NCI-H69 (cell line): ENCODE measurements at regions not wholly inside any gene's neighbourhood (a gene's known extent, or its start where the extent isn't known, plus 50 kb on each side); places are given as distances from the start of the nearest gene placed in this dataset.
"Not testable (repeated sequence)": the region's sequence is repeated elsewhere in the genome, so short reads cannot be mapped to it uniquely, and the experiment has no call there.

Experiments used
- DNase-seq: peaks from one replicate; lab custom pipeline; 2025; lab: John Stamatoyannopoulos, UW

- DNase-seq = no peak
Observed at GRCh38 chr11:19433367-19433766, 192.6 kb upstream of the E2F8 start.

GRCh38 chr11:19432370-19433061, 191.8 kb upstream of the E2F8 start:
- DNase-seq = no peak

GRCh38 chr11:19430754-19431398, 190.1 kb upstream of the E2F8 start:
- no peak for DNase-seq

- DNase-seq = no peak
Observed at GRCh38 chr11:19430346-19430745, 189.6 kb upstream of the E2F8 start.

- no peak for DNase-seq
Observed at GRCh38 chr11:19429108-19429760, 188.5 kb upstream of the E2F8 start.

- DNase-seq = no peak
Observed at GRCh38 chr11:19428206-19429002, 187.7 kb upstream of the E2F8 start.

- no peak for DNase-seq
Observed at GRCh38 chr11:19426756-19427403, 186.1 kb upstream of the E2F8 start.

- DNase-seq = no peak
Observed at GRCh38 chr11:19426011-19426755, 185.4 kb upstream of the E2F8 start.

- DNase-seq = no peak
Observed at GRCh38 chr11:19422276-19422675, 181.5 kb upstream of the E2F8 start.

GRCh38 chr11:19420868-19421533, 180.3 kb upstream of the E2F8 start:
- no peak for DNase-seq

- no peak for DNase-seq
Observed at GRCh38 chr11:19419808-19420207, 179.1 kb upstream of the E2F8 start.

GRCh38 chr11:19419021-19419750, 178.4 kb upstream of the E2F8 start:
- DNase-seq = no peak

- no peak for DNase-seq
Observed at GRCh38 chr11:19418221-19418620, 177.5 kb upstream of the E2F8 start.

- DNase-seq = not testable (repeated sequence)
Observed at GRCh38 chr11:19412070-19412469, 171.3 kb upstream of the E2F8 start.

GRCh38 chr11:19410032-19410431, 169.3 kb upstream of the E2F8 start:
- DNase-seq = no peak

GRCh38 chr11:19409307-19409706, 168.6 kb upstream of the E2F8 start:
- DNase-seq = no peak

GRCh38 chr11:19407677-19408270, 167.0 kb upstream of the E2F8 start:
- DNase-seq = no peak

GRCh38 chr11:19405966-19406365, 165.2 kb upstream of the E2F8 start:
- no peak for DNase-seq

- DNase-seq = no peak
Observed at GRCh38 chr11:19404787-19405186, 164.0 kb upstream of the E2F8 start.
